GM12892 (cell line): ENCODE measurements at regions not wholly inside any gene's neighbourhood (a gene's known extent, or its start where the extent isn't known, plus 50 kb on each side); places are given as distances from the start of the nearest gene placed in this dataset.

ENCODE experiments used
- POLR2A ChIP-seq: IDR thresholded peaks from 2 replicates; pipeline ENCODE4 v1.6.1; 2011; ENCODE audit warnings: low read depth, low read length, control low read depth
- POLR2AphosphoS5 ChIP-seq: IDR thresholded peaks from 2 replicates; pipeline ENCODE4 v1.6.1; 2011; ENCODE audit warnings: low read depth, low read length, control low read depth

GRCh38 chr2:7673853-7674252 is 756.6 kb downstream of the RNF144A start:
- TF ChIP-seq POLR2AphosphoS5 (no peak), POLR2A (no peak)
